Islet precursor cell (in vitro differentiated cells): ENCODE measurements at regions not wholly inside any gene's neighbourhood (a gene's known extent, or its start where the extent isn't known, plus 50 kb on each side); places are given as distances from the start of the nearest gene placed in this dataset.

Experiments
- DNase-seq: peaks from one replicate; pipeline ENCODE4 v3.0.0-alpha.2; 2018

GRCh38 chr5:144918371-144918770 is 747.7 kb downstream of the KCTD16 start:
- DNase-seq: no peak

GRCh38 chr5:144915452-144915851 is 744.8 kb downstream of the KCTD16 start:
- no peak for DNase-seq

GRCh38 chr5:144913661-144914060 is 743.0 kb downstream of the KCTD16 start:
- DNase-seq: no peak

- DNase-seq: no peak
Measured at GRCh38 chr5:144896473-144896872, 725.8 kb downstream of the KCTD16 start.

GRCh38 chr5:144886668-144887067 is 716.0 kb downstream of the KCTD16 start:
- no peak for DNase-seq

- no peak for DNase-seq
Measured at GRCh38 chr5:144882739-144883283, 712.1 kb downstream of the KCTD16 start.

- no peak for DNase-seq
Measured at GRCh38 chr5:144880513-144880912, 709.8 kb downstream of the KCTD16 start.

GRCh38 chr5:144876990-144877389 is 706.3 kb downstream of the KCTD16 start:
- no peak for DNase-seq

GRCh38 chr5:144873076-144873475 is 702.4 kb downstream of the KCTD16 start:
- DNase-seq: no peak

GRCh38 chr5:144864118-144864517 is 693.4 kb downstream of the KCTD16 start:
- no peak for DNase-seq

GRCh38 chr5:144857454-144857853 is 686.8 kb downstream of the KCTD16 start:
- no peak for DNase-seq

GRCh38 chr5:144844086-144844485 is 673.4 kb downstream of the KCTD16 start:
- no peak for DNase-seq

GRCh38 chr5:144832416-144832815 is 661.7 kb downstream of the KCTD16 start:
- DNase-seq: no peak

- no peak for DNase-seq
Measured at GRCh38 chr5:144831650-144832049, 661.0 kb downstream of the KCTD16 start.

- no peak for DNase-seq
Measured at GRCh38 chr5:144822503-144822902, 651.8 kb downstream of the KCTD16 start.

GRCh38 chr5:144820278-144820677 is 649.6 kb downstream of the KCTD16 start:
- DNase-seq: no peak

- no peak for DNase-seq
Measured at GRCh38 chr5:144815131-144815530, 644.5 kb downstream of the KCTD16 start.

- no peak for DNase-seq
Measured at GRCh38 chr5:144812763-144813162, 642.1 kb downstream of the KCTD16 start.

- no peak for DNase-seq
Measured at GRCh38 chr5:144800169-144800568, 629.5 kb downstream of the KCTD16 start.

GRCh38 chr5:144798595-144798994 is 627.9 kb downstream of the KCTD16 start:
- no peak for DNase-seq

GRCh38 chr5:144794922-144795321 is 624.2 kb downstream of the KCTD16 start:
- no peak for DNase-seq

- no peak for DNase-seq
Measured at GRCh38 chr5:144788556-144788955, 617.9 kb downstream of the KCTD16 start.

- no peak for DNase-seq
Measured at GRCh38 chr5:144788046-144788445, 617.4 kb downstream of the KCTD16 start.

- DNase-seq: no peak
Measured at GRCh38 chr5:144779368-144779767, 608.7 kb downstream of the KCTD16 start.

- DNase-seq: no peak
Measured at GRCh38 chr5:144778561-144778960, 607.9 kb downstream of the KCTD16 start.

- no peak for DNase-seq
Measured at GRCh38 chr5:144774197-144774596, 603.5 kb downstream of the KCTD16 start.
